GF-D8 (cell line): ENCODE measurements at regions not wholly inside any gene's neighbourhood (a gene's known extent, or its start where the extent isn't known, plus 50 kb on each side); places are given as distances from the start of the nearest gene placed in this dataset.

Experiments used
- DNase-seq: peaks from one replicate; lab custom pipeline; 2025; lab: John Stamatoyannopoulos, UW

DNA sequence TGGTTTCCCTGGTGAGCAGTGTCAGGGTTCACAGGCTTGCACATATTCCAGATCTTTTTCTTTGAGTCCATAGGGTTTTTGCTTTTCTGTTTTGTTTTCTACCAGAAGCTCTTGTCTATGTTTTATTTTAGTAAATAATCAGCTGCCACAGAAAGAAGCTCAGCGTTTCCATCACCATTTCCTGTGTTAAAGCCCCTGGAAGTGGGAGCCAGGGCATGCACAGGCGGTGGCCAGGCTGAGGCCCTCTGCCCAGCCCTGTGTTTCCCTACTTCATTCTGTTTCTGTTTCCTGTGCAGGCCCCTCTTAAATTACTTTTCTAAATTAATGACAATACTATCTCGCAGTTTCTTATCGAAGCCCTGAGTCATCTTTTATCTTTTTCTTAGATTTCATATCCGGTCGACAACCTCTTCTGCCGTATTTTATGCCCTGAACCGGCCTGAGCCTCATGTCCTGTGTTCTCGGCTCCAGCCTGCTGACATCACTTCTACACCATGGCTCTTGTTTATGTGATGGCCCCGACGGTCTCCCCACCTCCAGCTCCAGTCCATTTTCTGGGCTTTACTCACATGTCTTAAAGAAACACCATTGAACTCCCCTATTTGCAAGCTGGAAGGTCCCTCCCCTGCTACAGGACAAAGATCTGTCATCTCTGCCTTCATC, 442.2 kb downstream of the TCERG1L start:
- DNase-seq: no peak

DNA sequence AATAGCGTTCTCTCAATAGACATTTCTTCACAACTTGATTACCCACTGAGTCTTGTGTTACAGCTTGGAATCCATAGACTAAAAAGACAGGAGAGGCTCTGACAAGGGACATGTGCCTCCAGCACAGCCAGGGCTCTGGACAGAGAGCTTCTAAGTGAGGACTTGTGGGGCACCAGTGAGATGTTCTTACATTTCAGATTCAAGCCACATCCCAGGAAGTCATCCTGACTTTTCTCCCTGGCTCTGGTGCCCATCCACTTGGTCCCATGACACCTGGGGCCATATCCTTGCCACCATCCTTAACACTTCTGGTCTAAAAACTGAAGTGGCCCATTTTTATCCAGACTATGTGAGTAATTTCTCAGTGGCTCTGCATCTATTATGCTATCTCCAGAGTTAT, 440.1 kb downstream of the TCERG1L start:
- DNase-seq: no peak

DNA sequence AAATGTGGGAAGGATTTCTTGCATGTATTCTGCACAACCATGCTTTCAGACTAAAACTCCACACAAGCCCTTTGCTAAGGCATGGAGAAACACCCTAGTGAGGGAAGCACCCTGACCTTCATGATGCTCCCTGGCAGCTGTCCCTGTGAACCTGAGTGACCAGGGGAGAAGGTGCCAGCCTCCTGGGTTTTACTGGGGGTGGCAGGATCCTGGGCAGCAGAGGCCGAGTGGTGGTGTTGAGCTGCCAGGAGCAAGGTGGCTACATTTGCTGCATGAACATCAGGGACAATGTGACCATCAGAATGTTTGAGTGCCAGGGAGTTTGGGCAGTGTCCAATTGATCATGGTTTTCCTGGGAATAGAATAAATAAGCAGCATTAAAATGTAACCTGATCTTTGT, 437.9 kb downstream of the TCERG1L start:
- DNase-seq: no peak

DNA sequence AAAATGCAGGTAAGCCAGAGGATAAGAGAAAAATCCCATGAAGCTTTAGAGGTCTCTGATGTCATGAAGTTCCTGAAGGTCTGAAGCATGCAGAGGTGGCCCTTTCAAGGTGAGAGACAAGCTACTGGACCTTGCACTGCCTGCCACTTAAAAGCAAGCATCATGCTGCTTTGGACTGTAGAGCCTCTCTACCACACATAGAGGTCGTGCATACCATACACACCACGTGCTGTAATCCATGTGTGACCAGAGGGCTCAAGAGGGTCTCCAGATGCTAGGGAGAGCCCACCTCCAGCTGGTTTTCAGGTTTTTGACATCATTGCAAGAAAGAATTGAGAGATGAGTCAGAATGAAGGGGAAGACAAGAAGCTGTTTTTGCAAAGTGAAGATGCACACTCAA, 436.4 kb downstream of the TCERG1L start:
- no peak for DNase-seq

DNA sequence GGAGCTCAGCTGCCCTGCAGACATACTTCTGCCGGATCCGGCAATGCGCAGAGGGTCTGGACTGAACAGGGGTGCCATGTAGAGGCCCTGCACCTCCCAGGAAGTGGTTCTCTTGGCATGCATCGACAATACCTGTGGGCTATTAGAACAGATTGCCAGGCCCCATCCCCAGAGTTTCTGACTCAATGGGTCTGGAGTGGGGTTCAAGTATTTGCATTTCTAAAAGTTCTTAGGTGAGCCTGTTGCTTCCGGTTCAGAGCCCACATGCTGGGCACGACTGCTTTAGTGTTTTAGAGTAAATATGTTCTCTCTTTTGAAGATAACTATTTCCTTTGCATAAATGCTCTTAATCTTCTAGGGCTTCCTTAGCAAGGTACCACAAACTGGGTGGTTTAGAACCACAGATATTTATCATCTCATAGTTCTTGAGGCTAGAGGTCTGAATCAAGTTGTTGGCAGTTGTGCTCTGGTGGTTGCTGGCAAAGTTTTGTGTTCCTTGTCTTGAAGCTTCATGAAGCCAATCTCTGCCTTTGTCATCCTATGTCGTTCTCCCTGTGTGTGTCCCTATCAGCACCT, 435.5 kb downstream of the TCERG1L start:
- DNase-seq: no peak

DNA sequence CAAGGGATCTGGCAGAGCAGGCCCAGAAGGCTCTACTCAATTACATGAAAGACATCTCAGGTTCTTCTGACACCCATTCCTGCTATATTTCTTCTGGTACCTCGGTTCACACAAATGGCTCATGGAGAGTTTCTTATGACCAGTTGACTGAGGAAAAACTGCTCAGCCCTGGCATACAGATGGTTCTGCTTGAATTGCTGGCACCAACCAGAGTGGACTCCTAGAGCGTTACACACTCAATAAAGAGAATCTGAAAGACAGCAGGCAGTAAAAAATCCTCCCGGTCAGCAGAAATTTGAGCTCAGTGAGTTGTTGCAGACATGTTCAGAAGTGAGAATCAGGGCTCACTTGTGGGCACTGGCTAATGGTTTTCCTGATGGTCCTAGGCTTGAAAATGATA, 434.4 kb downstream of the TCERG1L start:
- DNase-seq: no peak

DNA sequence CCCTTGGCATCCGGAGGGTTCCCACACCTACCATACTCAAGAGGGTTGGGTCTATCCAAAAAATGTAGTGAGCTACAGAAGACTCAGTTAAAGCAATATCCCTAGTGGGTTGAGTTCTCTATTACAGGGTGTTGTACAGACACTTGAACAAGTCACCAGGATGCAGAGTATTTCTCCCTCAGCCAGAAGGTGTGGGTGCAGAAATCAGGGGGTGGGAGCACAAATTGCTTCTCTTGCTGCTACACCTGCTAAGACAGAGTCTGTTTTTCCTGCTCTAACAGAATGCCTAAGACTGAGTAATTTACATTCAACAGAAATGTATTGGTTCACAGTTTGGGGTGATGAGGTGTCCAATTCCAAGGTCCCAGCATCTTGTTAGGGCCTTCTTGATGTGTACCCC, 433.4 kb downstream of the TCERG1L start:
- DNase-seq: no peak

DNA sequence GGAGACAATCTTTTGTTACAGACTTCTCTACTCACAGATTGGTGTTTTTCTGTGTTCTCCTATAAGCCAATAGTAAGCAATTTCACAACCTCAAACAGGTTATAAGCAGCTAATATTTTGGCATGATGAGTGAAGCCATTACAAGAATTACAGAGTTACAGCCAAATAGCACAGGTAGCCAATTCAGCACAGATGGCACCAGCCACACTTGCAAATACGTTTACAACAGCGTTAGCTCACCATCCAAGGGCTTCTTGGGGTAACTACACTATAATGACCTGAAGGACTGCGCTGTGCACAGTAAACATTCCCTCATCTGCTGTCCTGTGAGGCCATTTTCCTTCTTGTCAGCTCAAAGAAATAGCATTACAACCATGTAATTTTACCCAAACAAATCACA, 428.6 kb downstream of the TCERG1L start:
- DNase-seq: no peak

DNA sequence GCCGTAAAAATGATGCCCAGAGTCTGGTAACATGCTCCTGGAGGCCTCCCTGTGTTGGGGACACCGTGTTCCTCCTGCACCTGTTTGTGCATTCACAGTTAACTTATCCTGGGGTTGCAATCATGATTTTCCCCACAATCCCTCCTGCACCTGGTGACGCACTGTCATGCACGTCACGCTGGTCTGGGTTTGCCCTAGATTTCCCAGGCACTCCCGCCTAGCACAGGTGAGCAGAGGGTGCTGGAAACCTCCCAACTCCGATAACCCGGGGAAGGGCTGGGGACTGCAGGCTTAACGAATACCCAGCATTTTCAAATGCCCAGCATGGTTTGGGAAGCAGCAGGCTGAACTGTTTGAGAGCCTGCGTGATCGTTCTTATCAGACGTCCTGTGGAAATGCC, 427.1 kb downstream of the TCERG1L start:
- DNase-seq: no peak

DNA sequence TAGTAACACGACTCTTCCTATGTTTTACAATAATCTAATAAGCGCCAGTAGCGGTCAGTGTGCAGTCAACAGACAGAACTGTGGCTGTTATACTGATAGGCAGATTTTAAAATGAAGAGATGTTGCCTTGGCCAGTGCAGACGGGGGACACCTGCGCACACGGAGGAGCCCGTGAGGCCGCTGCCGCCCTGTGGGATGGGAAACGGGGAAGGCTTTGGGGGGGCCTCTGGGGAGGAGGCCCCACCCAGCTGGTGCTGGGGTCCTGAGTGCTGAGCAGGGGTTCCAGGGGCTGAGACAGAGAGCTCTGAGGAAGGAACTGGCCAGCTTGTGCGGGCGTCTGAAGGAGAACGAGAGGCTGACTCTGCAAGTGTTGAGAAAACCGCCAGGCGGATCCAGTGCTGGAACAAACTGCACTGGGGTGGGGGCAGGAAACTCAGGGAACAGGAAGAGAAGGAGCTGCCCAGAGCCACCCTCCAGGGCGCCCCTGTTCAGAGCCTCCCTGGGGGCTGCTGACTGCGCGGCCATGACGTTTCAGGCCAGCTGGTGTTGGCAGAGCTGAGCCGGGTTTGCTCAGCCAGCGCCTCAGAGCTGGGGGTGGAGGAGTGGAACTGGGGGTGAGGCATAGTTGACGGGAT, 426.4 kb downstream of the TCERG1L start:
- DNase-seq: no peak

DNA sequence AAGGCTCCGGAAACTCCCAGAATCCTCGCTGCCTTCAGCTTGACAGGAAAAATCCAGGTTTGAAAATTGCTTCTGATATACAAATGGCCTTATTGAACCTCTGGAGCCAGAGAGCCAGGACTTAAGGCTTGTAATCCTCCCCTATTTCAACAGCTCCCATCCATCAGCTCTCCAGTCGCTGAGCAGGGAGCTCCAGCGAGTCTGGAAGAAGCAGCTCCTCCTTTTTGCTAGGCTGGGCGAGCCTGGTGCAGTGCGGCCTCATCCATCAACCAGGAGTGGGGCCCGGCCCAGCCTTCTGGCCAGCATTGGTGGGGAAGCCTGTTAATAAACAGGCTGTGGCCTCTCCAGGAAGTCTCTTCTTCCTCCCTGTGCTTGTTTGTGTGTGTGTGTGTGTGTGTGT, 424.4 kb downstream of the TCERG1L start:
- no peak for DNase-seq

DNA sequence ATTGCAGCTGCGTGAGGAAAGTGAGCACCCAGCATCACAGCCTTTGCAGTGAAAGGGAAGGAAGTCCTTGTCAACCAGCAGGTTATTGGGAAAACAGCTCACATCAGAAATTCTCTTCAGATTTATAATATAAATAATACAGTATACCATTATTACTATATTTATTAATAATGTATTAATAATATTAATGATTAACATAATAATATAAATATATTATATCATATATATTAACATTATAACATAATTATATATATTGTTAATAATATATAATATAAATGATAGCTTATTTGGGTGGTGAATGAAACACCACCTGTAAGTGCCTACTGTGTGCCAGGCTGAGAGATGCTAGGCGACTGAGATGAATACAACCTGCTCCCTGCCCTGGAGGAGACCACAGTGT, 423.0 kb downstream of the TCERG1L start:
- DNase-seq: no peak

DNA sequence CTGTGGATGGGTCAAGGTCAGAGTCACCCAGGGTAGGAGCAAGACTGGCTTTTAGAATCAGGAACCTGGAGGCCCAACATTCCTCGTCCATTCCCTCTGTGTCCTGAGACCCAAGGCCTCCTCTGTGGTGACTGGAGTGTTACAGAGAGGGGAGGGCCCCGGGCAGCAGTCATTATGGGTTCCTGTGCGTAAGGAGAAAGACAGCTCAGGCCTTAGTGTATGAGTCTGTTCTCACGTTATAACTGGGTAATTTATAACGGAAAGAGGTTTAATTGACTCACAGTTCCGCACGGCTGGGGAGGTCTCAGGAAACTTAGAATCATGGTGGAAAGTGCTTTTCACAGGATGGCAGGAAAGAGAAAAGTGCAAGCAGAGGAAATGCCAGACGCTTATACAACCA, 422.3 kb downstream of the TCERG1L start:
- DNase-seq: no peak

DNA sequence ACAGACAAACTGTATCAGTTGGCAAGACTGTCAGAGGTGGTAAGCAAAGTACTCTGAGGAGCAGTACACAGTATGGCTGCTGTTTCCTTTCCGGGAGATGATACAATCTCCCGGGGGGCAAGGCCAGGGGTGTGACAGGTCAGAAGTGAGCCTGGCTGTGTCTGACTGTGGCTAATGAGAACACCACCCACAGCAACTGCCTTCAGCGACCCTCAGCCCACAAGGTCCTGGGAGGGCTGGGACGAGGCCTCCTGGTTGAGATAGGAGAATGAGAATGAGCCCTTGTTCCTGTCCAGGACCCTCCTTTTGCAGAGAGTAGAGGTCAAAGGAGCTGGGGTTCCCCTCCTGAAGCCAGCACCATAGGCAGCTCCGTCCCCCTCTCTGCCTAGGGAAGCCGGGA, 421.7 kb downstream of the TCERG1L start:
- no peak for DNase-seq

DNA sequence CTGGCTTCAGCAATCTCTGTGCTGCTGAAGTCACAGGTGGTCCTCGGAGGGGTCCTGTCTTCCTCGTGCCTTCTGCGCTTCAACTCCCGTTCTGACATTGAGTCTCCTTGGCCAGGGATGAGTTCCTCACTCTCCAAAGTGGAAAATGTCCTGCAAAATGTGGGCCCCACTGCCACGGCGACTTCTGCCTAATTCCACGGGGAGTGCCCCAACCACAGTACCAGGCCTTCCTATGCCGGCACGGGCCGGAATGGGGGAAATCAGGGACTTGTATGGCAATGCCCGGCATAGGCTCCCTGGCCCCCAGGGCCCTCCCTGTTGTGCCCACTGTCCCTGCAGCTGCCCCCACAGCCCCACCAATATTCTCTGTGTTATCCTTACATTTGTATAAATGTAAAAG, 420.5 kb downstream of the TCERG1L start:
- DNase-seq: no peak

DNA sequence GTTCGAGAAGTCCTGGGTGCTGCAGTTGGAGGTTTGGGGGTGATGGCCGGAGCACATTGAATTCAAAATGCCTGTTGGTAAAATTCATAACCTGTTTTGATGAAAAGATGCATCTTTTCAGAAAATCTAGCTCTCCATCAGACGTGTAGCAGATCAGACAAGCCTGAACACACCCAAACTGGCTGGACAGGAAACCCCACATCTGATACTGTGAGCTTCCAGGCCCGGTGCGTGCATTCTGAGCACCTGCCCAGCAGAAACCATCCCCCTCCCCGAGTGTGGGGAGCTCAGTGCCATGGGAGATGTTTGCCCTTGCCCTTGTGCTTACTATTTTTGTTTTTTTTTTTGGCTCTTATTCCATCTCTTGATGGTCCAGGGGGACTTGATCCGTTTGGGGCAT, 417.1 kb downstream of the TCERG1L start:
- no peak for DNase-seq

DNA sequence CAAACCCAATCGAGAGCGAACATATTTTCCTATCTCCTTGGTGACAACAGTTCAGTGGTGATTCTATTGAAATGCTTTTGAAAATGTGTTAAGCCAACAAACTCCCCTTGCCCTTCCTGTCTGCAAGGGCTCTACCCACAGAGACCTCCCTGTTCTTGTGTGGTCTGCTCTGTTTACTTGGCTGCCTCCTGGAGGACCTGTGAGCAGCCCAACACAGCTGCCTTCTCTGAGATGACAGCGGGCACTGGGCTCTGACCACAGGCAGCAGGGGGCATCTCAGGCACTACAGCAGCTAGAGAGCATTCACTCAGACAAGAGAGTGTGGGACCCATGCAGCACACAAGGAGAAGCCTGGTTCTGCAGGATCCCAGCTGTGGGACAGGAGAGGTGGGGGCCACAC, 416.4 kb downstream of the TCERG1L start:
- DNase-seq: no peak

DNA sequence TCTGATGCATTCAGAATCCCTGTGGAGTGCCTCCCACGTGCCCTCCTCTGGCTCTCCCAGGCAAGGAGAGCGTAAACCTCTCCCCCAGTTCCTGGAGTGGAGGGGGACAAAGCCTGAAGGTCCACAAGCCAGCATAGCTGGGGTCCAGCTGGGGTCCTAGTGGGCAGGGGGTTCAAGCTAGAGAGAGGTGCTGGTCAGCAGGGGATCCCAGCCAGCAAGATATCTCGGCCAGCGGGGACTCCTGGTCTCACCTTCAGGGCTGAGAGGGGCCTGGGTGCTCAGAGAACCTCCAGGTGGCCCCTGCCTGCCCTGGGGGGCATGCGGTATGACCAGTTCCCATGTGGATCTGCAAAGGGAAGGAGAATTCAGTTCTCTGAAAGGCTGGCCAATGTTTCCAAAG, 413.7 kb downstream of the TCERG1L start:
- no peak for DNase-seq

DNA sequence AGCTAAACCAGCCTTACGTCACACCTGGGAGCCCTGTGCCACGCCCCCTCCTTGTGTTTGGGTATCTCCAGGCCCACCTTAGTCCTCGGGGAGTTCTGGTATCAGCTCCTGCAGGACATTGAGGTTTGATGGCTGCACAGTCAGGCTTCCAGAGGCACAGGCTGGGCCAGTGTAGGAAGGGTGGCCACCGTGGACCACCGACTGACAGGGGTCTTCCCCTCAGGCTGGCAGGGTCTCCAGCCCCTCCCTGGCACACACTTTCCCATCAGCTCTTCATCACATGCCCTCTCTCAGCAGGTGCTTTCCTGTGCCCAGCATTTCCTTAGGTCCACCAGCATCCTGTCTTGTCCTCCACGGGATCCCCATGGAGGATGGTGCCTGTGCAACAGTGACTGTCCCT, 413.1 kb downstream of the TCERG1L start:
- DNase-seq: no peak

DNA sequence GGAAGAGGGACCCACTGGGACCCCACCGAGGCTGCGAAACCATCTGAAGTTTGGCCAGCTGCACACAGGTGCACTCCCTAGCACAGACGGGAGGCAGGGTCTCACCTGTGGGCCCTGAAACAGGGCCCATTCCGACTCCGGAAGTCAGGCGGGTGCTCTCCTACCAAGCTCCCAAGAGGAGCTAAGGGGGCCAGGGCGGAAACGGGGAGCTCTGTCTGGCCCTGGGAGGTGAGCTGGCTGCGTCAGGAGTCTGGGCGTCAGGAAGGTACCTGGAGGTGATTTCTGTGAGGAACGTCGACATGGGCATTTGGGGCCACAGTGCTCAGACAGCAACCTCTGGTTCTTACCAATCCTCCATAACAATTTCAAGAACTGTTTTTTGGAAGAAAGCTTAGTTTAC, 411.7 kb downstream of the TCERG1L start:
- no peak for DNase-seq

DNA sequence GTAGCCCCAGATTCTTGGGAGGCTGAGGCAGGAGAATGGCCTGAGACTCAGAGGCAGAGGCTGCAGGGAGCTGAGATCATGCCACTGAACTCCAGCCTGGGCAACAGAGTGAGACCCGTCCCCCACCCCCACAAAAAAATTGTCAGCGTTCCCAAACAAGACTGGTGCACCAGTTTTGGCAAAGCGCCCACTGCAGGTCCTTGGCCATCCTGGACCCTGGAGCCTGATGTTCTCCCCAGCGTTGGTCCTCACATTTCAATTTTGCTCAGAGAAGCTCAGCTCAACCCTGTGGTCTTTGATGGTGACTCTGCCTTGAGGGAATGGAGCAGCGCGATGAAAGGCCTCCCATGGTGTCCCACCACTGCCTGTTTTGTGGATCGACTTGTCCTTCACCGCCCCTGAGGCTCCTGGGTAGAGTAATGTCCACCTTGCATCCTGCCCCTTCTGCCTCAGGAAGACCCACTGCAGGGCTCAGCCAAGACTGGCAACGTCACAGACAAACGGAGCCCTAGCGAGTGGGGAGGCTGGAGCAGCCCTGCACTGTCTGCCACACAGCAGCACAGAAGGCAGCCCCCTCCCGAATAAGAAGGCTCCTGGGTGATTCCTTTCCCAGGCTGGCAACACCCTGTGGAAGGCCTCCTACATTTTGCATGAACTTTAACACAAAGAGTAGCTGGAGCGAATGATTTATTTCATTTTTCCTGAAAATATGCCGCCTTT, 410.9 kb downstream of the TCERG1L start:
- DNase-seq: no peak

DNA sequence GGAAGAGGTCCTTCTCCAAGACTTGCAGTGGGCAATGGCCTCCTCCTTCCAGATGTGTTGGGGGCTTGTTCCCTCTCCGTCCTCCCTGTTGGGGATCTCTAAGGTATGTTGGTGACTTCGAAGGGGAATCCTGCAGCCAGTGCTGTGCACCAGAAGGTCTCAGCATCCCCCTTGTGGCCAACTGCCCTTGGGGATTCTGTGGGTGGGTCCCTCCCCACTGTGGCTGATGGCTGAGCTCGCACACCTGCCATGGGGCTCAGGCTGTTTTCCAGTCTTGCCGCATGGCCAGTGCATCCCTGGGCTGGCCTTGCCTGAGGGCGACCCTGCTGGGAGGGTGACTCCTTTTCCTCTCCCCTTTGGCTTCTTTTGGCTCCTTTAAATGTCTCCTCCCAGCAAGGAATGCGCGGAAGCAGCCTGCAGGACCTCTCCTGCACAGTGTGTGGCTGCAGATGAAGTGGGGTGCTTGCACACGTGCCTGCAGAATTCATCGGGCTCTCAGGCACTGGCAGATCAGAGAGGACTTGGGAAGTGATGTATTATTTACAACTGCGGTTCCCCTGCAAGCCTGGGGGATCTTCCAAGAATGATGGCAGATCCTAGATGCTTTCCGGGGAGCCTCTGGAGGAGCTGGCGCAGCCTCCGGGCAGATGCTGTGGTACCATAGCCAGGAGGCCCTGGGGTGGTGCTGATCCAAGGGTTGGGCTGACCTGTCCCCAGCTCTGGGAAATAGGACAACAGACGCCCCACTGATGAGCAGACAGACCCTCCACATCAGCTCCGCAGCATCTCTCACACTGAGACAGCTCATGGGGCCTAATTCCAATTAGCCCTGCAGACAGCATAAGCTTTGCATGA, 410.0 kb downstream of the TCERG1L start:
- no peak for DNase-seq
